H1 (cell line): ENCODE measurements at regions not wholly inside any gene's neighbourhood (a gene's known extent, or its start where the extent isn't known, plus 50 kb on each side); places are given as distances from the start of the nearest gene placed in this dataset.

ENCODE experiments used
- CTCF ChIA-PET: fragments of 300-600 bp; sonication (Branson Sonifier 250); formaldehyde crosslinking; loops from one replicate; lab custom pipeline; 2021; ENCODE audit not compliant: partially characterized antibody; lab: Charles Lee
- POLR2A ChIA-PET: fragments of 300-600 bp; sonication (Branson Sonifier 250); formaldehyde crosslinking; loops from one replicate; lab custom pipeline; 2021; ENCODE audit warnings: inconsistent platforms; ENCODE audit not compliant: partially characterized antibody; lab: Charles Lee
- DNase-seq, 2 experiments: peaks; one replicate each; pipeline versions ENCODE4 v3.0.0 to v3.0.0-alpha.2; 2010 to 2022; ENCODE audit warnings: low spot score in 2 of 2, low read depth in 1 of 2, mixed read lengths in 1 of 2
- FAIRE-seq: peaks from 2 replicates; lab custom pipeline; 2011; peaks lifted over from hg19 to GRCh38; lab: Jason Lieb, UNC
- H2AFZ ChIP-seq: 2 replicates; pipeline ENCODE4 v1.8.1; 2012; ENCODE audit warnings: low read length, inconsistent platforms
- H2AK5ac ChIP-seq: 2 replicates; pipeline ENCODE4 v1.6.1; 2013; ENCODE audit warnings: low read depth, low read length
- H2BK120ac ChIP-seq: replicated peaks from 2 replicates; pipeline ENCODE3; 2013; ENCODE audit warnings: low read depth, low read length, inconsistent platforms
- H2BK12ac ChIP-seq: 2 replicates; pipeline ENCODE4 v1.6.1; 2013; ENCODE audit warnings: low read depth, low read length
- H2BK15ac ChIP-seq: 2 replicates; pipeline ENCODE4 v1.6.1; 2013; ENCODE audit warnings: low read length
- H2BK20ac ChIP-seq: 2 replicates; pipeline ENCODE4 v1.6.1; 2013; ENCODE audit warnings: low read length
- H2BK5ac ChIP-seq: 2 replicates; pipeline ENCODE4 v1.6.1; 2013; ENCODE audit warnings: low read depth, low read length
- H3K14ac ChIP-seq: 2 replicates; pipeline ENCODE4 v1.6.1; 2013; ENCODE audit warnings: inconsistent platforms; ENCODE audit not compliant: insufficient read length
- H3K18ac ChIP-seq: 2 replicates; pipeline ENCODE4 v1.6.1; 2013; ENCODE audit warnings: low read length; ENCODE audit errors: extremely low read depth
- H3K23ac ChIP-seq: 2 replicates; pipeline ENCODE4 v1.6.1; 2013; ENCODE audit warnings: inconsistent platforms; ENCODE audit not compliant: insufficient read length
- H3K23me2 ChIP-seq: 2 replicates; pipeline ENCODE4 v1.6.1; 2013; ENCODE audit warnings: low read depth, low read length
- H3K27ac ChIP-seq: 2 replicates; pipeline ENCODE4 v1.6.1; 2011; ENCODE audit warnings: low read depth, low read length, inconsistent platforms
- H3K27me3 ChIP-seq, 4 experiments: replicated peaks in 1 of 4; 1 replicate in 1 of 4; 2 replicates in 3 of 4; pipeline versions ENCODE4 v1.6.1 to v1.8.1; 2011 to 2013; ENCODE audit warnings: low read length in 3 of 4, mild to moderate bottlenecking in 3 of 4, inconsistent platforms in 2 of 4, mixed read lengths in 2 of 4, moderate library complexity in 1 of 4; ENCODE audit not compliant: control insufficient read depth in 3 of 4, insufficient read depth in 3 of 4; ENCODE audit errors: extremely low read depth in 1 of 4
- H3K36me3 ChIP-seq, 4 experiments: 2 replicates each; pipeline versions ENCODE4 v1.6.1 to v1.8.1; 2011 to 2013; ENCODE audit warnings: mild to moderate bottlenecking in 4 of 4, low read length in 3 of 4, moderate library complexity in 2 of 4, control low read depth in 1 of 4, inconsistent platforms in 1 of 4; ENCODE audit not compliant: insufficient read depth in 4 of 4, control insufficient read depth in 2 of 4
- H3K4ac ChIP-seq: replicated peaks from 2 replicates; pipeline ENCODE3; 2013; ENCODE audit warnings: low read length, low read depth, mixed read lengths, inconsistent platforms; ENCODE audit not compliant: insufficient read length
- H3K4me1 ChIP-seq, 4 experiments: replicated peaks in 1 of 4; 1 replicate in 1 of 4; 2 replicates in 3 of 4; pipeline versions ENCODE4 v1.6.1 to v1.8.1; 2011 to 2013; ENCODE audit warnings: low read length in 3 of 4, inconsistent platforms in 2 of 4, mixed read lengths in 1 of 4; ENCODE audit not compliant: insufficient read depth in 4 of 4, control insufficient read depth in 3 of 4
- H3K4me2 ChIP-seq, 2 experiments: 2 replicates each; pipeline versions ENCODE4 v1.6.1 to v1.8.1; 2011 to 2013; ENCODE audit warnings: low read depth in 2 of 2, low read length in 2 of 2, control low read depth in 1 of 2, inconsistent platforms in 1 of 2, mild to moderate bottlenecking in 1 of 2; ENCODE audit not compliant: insufficient read depth in 1 of 2
- H3K4me3 ChIP-seq, 4 experiments: fragments of 200-600, 300-600 bp in 1 of 4; sonication (generic), shearing (Covaris generic), sonication (Bioruptor Twin) in 1 of 4; 2 replicates each; pipeline versions ENCODE4 v1.5.1 to v1.8.1; 2011 to 2016; ENCODE audit warnings: low read length in 4 of 4, low read depth in 3 of 4, control low read depth in 2 of 4, inconsistent platforms in 2 of 4, mild to moderate bottlenecking in 2 of 4, mixed read lengths in 1 of 4, moderate library complexity in 1 of 4; ENCODE audit not compliant: insufficient read depth in 2 of 4; ENCODE audit errors: extremely low read depth in 1 of 4
- H3K56ac ChIP-seq: replicated peaks from 2 replicates; pipeline ENCODE3; 2013; ENCODE audit warnings: low read depth, mild to moderate bottlenecking, mixed read lengths, low read length, inconsistent platforms; ENCODE audit not compliant: insufficient read length
- H3K79me1 ChIP-seq: 2 replicates; pipeline ENCODE4 v1.6.1; 2013; ENCODE audit warnings: low read depth, low read length, control low read depth
- H3K79me2 ChIP-seq, 2 experiments: 2 replicates each; pipeline versions ENCODE4 v1.6.1 to v1.8.1; 2012 to 2013; ENCODE audit warnings: low read length in 2 of 2, mild to moderate bottlenecking in 2 of 2, inconsistent platforms in 1 of 2; ENCODE audit not compliant: insufficient read depth in 2 of 2, control insufficient read depth in 1 of 2
- H3K9ac ChIP-seq, 4 experiments: replicated peaks in 1 of 4; 1 replicate in 1 of 4; 2 replicates in 3 of 4; pipeline versions ENCODE4 v1.6.1 to v1.8.1; 2011 to 2013; ENCODE audit warnings: low read depth in 3 of 4, low read length in 3 of 4, control low read depth in 2 of 4, mild to moderate bottlenecking in 2 of 4, moderate library complexity in 2 of 4, inconsistent platforms in 1 of 4; ENCODE audit errors: extremely low read depth in 1 of 4
- H3K9me3 ChIP-seq, 2 experiments: 2 replicates each; pipeline versions ENCODE4 v1.6.1 to v1.8.1; 2012 to 2013; ENCODE audit warnings: mild to moderate bottlenecking in 2 of 2, moderate library complexity in 2 of 2, control low read depth in 1 of 2, inconsistent platforms in 1 of 2, low read depth in 1 of 2, low read length in 1 of 2, mixed read lengths in 1 of 2; ENCODE audit not compliant: insufficient read depth in 2 of 2
- H4K20me1 ChIP-seq, 2 experiments: replicated peaks in 1 of 2; 2 replicates each; pipeline versions ENCODE3 to v1.8.1; 2011 to 2013; ENCODE audit warnings: inconsistent platforms in 2 of 2, low read length in 2 of 2, mild to moderate bottlenecking in 1 of 2; ENCODE audit not compliant: insufficient read depth in 2 of 2, control insufficient read depth in 1 of 2
- H4K5ac ChIP-seq: 2 replicates; pipeline ENCODE4 v1.6.1; 2013; ENCODE audit warnings: low read length, low read depth, mixed read lengths, inconsistent platforms; ENCODE audit not compliant: insufficient read length
- H4K8ac ChIP-seq: 2 replicates; pipeline ENCODE4 v1.8.0; 2013; ENCODE audit warnings: mild to moderate bottlenecking, moderate library complexity, low read length, inconsistent platforms; ENCODE audit not compliant: insufficient read depth; ENCODE audit errors: extremely low read depth
- H4K91ac ChIP-seq: replicated peaks from 2 replicates; pipeline ENCODE3; 2013; ENCODE audit warnings: low read length, mixed read lengths, inconsistent platforms; ENCODE audit not compliant: insufficient read length
- RFX5 ChIP-seq: IDR thresholded peaks from 2 replicates; pipeline ENCODE4 v1.6.1; 2011; ENCODE audit warnings: low read depth, low read length, improper control_type of control experiment, borderline replicate concordance
- SAP30 ChIP-seq: fragments of 300-600 bp; sonication (generic); IDR thresholded peaks from 2 replicates; pipeline ENCODE4 v1.7.1; 2012; ENCODE audit warnings: low read length, moderate library complexity, mild to moderate bottlenecking, inconsistent platforms; ENCODE audit not compliant: insufficient read depth, insufficient replicate concordance
- WGBS, 2 experiments: shearing (Covaris generic) in 1 of 2; methylation state at CpG; one replicate each; pipeline versions ENCODE4 v1.1.6 to v1.1.7; 2013 to 2015; ENCODE audit warnings: low lambda C conversion rate in 2 of 2, mixed read lengths in 2 of 2, inconsistent platforms in 1 of 2, low coverage in 1 of 2, missing lambda C conversion rate in 1 of 2; ENCODE audit not compliant: insufficient replicate concordance in 2 of 2, insufficient coverage in 1 of 2, insufficient read length in 1 of 2; ENCODE audit errors: extremely low coverage in 1 of 2, missing lambda C conversion rate in 1 of 2; 5-methylcytosine and 5-hydroxymethylcytosine counted together

DNA sequence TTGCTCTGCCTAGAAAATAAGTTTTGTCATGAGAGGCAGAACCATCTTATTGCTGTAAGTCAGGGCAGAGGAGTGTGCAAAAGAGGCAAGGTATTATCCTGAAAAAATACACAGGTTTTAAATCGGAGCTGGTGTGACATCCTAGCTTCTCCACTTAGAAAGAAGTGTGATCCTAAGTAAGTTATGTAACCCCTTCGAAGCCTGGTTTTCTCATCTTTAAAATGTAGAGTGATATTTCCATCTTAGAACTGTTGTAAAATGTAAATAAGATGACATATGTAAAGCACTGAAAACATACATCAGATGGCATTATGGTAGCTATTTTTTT lies 65.1 kb downstream of the IER5 start:
- 87% methylated on average over 2 of the region's 2 CpGs; no CpG with 5 or more reads in 1 of the 2 experiments for WGBS, 2 experiments
- Histone ChIP-seq H3K79me1 (no peaks in the 10 kb centered on the region), H2BK20ac (no peak overlapping the region), H3K18ac (no peak overlapping the region), H4K8ac (no peak overlapping the region), H2BK120ac (no peak overlapping the region), H3K27ac (no peak overlapping the region), H3K4me3 (no peak overlapping the region), H2AK5ac (no peak overlapping the region), H3K36me3 (no peaks in the 10 kb centered on the region), H2BK15ac (no peak overlapping the region), H4K20me1 (no peaks in the 10 kb centered on the region), H2AFZ (no peak overlapping the region), H3K9ac (no peak overlapping the region), H3K23me2 (no peaks in the 10 kb centered on the region), H3K4ac (no peak overlapping the region), H3K14ac (no peak overlapping the region), H3K27me3 (no peaks in the 10 kb centered on the region), H3K79me2 (no peaks in the 10 kb centered on the region), H2BK12ac (no peak overlapping the region), H3K23ac (no peak overlapping the region), H3K56ac (no peak overlapping the region), H2BK5ac (no peak overlapping the region), H3K9me3 (peaks cover 0 to 5% of the 10 kb centered on the region in 2 experiments; a peak in 1 of 4 replicates), H4K5ac (no peak overlapping the region), H3K4me1 (peaks cover 0 to 4% (median 0%) of the 10 kb centered on the region in 4 experiments; a peak in 2 of 7 replicates), H4K91ac (no peak overlapping the region), H3K4me2 (no peak overlapping the region)
- DNase-seq (no peak), FAIRE-seq (no peak)
- POLR2A ChIA-PET: interaction anchor here (1.2 to 1.7 kb wide), 4 partner anchors 18 to 132 kb away, joined by 3 to 5 read pairs (median 5); no protein-coding TSS in a partner anchor
- CTCF ChIA-PET: interaction anchor here (1.0 to 2.2 kb wide), 12 partner anchors 10 to 271 kb away, joined by 3 to 22 read pairs (median 4); no protein-coding TSS in a partner anchor
- no peak for TF ChIP-seq RFX5
- no peak for TF ChIP-seq SAP30
